T-helper 1 cell treated with Interleukin-12 subunit alpha and Interleukin-12 subunit beta and Interleukin-4 antibody, amounts not matched to agents 30 μg/mL and 1 μg/mL, for 36 hours (primary cell): ENCODE measurements at regions not wholly inside any gene's neighbourhood (a gene's known extent, or its start where the extent isn't known, plus 50 kb on each side); places are given as distances from the start of the nearest gene placed in this dataset.

Experiments
- H3K27ac Mint-ChIP-seq: one replicate; pipeline ENCODE4 v1.8.0; 2021; ENCODE audit warnings: mild to moderate bottlenecking, mixed read lengths
- H3K27me3 Mint-ChIP-seq: one replicate; pipeline ENCODE4 v1.8.0; 2021; ENCODE audit warnings: low read depth, mixed read lengths
- H3K36me3 Mint-ChIP-seq: one replicate; pipeline ENCODE4 v1.8.0; 2021; ENCODE audit warnings: low read depth, mixed read lengths
- H3K4me1 Mint-ChIP-seq: one replicate; pipeline ENCODE4 v1.8.0; 2021; ENCODE audit warnings: low read depth, mixed read lengths
- H3K4me3 Mint-ChIP-seq: one replicate; pipeline ENCODE4 v1.8.0; 2021; ENCODE audit warnings: mild to moderate bottlenecking, moderate library complexity, mixed read lengths
- H3K9me3 Mint-ChIP-seq: one replicate; pipeline ENCODE4 v1.8.0; 2021; ENCODE audit warnings: mixed read lengths

GRCh38 chr4:17367201-17367600 is 144.7 kb downstream of the QDPR start:
- H3K4me1 Mint-ChIP-seq = no peaks in the 10 kb centered on the region
- H3K9me3 Mint-ChIP-seq = no peaks in the 10 kb centered on the region
- H3K27ac Mint-ChIP-seq = no peak overlapping the region
- peaks cover 5% of the 10 kb centered on the region for H3K27me3 Mint-ChIP-seq
- H3K4me3 Mint-ChIP-seq = no peak overlapping the region
- H3K36me3 Mint-ChIP-seq = no peaks in the 10 kb centered on the region

- H3K27me3 Mint-ChIP-seq = peaks cover 5% of the 10 kb centered on the region
- no peaks in the 10 kb centered on the region for H3K4me1 Mint-ChIP-seq
- no peak overlapping the region for H3K27ac Mint-ChIP-seq
- no peaks in the 10 kb centered on the region for H3K9me3 Mint-ChIP-seq
- no peaks in the 10 kb centered on the region for H3K36me3 Mint-ChIP-seq
- H3K4me3 Mint-ChIP-seq = no peak overlapping the region
These were observed 145.4 kb downstream of the QDPR start for GRCh38 chr4:17366496-17366895.

- H3K4me1 Mint-ChIP-seq = no peaks in the 10 kb centered on the region
- peaks cover 2% of the 10 kb centered on the region for H3K27me3 Mint-ChIP-seq
- no peak overlapping the region for H3K4me3 Mint-ChIP-seq
- H3K9me3 Mint-ChIP-seq = no peaks in the 10 kb centered on the region
- no peaks in the 10 kb centered on the region for H3K36me3 Mint-ChIP-seq
- H3K27ac Mint-ChIP-seq = no peak overlapping the region
These were observed 149.5 kb downstream of the QDPR start for GRCh38 chr4:17362430-17362829.

GRCh38 chr4:17358241-17358640 is 153.6 kb downstream of the QDPR start:
- H3K27ac Mint-ChIP-seq = no peak overlapping the region
- no peaks in the 10 kb centered on the region for H3K4me1 Mint-ChIP-seq
- peaks cover 18% of the 10 kb centered on the region for H3K27me3 Mint-ChIP-seq
- no peaks in the 10 kb centered on the region for H3K9me3 Mint-ChIP-seq
- no peak overlapping the region for H3K4me3 Mint-ChIP-seq
- H3K36me3 Mint-ChIP-seq = no peaks in the 10 kb centered on the region

- no peaks in the 10 kb centered on the region for H3K36me3 Mint-ChIP-seq
- H3K27ac Mint-ChIP-seq = no peak overlapping the region
- H3K4me1 Mint-ChIP-seq = no peaks in the 10 kb centered on the region
- H3K9me3 Mint-ChIP-seq = no peaks in the 10 kb centered on the region
- no peak overlapping the region for H3K4me3 Mint-ChIP-seq
- H3K27me3 Mint-ChIP-seq = peaks cover 18% of the 10 kb centered on the region
These were observed 155.0 kb downstream of the QDPR start for GRCh38 chr4:17356926-17357325.

GRCh38 chr4:17352357-17352756 is 159.5 kb downstream of the QDPR start:
- Mint-ChIP-seq H3K4me3 (no peak overlapping the region), H3K27ac (no peak overlapping the region), H3K36me3 (no peaks in the 10 kb centered on the region), H3K27me3 (peaks cover 15% of the 10 kb centered on the region), H3K9me3 (no peaks in the 10 kb centered on the region), H3K4me1 (no peaks in the 10 kb centered on the region)

- no peak overlapping the region for H3K4me3 Mint-ChIP-seq
- no peak overlapping the region for H3K27ac Mint-ChIP-seq
- H3K36me3 Mint-ChIP-seq = no peaks in the 10 kb centered on the region
- no peaks in the 10 kb centered on the region for H3K4me1 Mint-ChIP-seq
- no peaks in the 10 kb centered on the region for H3K9me3 Mint-ChIP-seq
- H3K27me3 Mint-ChIP-seq = no peaks in the 10 kb centered on the region
These were observed 164.4 kb downstream of the QDPR start for GRCh38 chr4:17347445-17347844.

GRCh38 chr4:17339376-17339775 is 172.5 kb downstream of the QDPR start:
- Mint-ChIP-seq H3K27ac (no peak overlapping the region), H3K9me3 (no peaks in the 10 kb centered on the region), H3K4me3 (no peak overlapping the region), H3K27me3 (peaks cover 18% of the 10 kb centered on the region), H3K4me1 (peaks cover 28% of the 10 kb centered on the region), H3K36me3 (no peaks in the 10 kb centered on the region)

GRCh38 chr4:17336986-17337385 is 174.9 kb downstream of the QDPR start:
- peak overlapping the region; percentile 55 for H3K27ac Mint-ChIP-seq
- no peaks in the 10 kb centered on the region for H3K36me3 Mint-ChIP-seq
- no peaks in the 10 kb centered on the region for H3K9me3 Mint-ChIP-seq
- peaks cover 31% of the 10 kb centered on the region for H3K4me1 Mint-ChIP-seq
- H3K27me3 Mint-ChIP-seq = peaks cover 35% of the 10 kb centered on the region
- peak overlapping the region; percentile 51 for H3K4me3 Mint-ChIP-seq

GRCh38 chr4:17336524-17336961 is 175.3 kb downstream of the QDPR start:
- peaks cover 31% of the 10 kb centered on the region for H3K4me1 Mint-ChIP-seq

GRCh38 chr4:17336069-17336468 is 175.8 kb downstream of the QDPR start:
- H3K27ac Mint-ChIP-seq = no peak overlapping the region
- no peak overlapping the region for H3K4me3 Mint-ChIP-seq
- peaks cover 31% of the 10 kb centered on the region for H3K4me1 Mint-ChIP-seq
- H3K27me3 Mint-ChIP-seq = peaks cover 35% of the 10 kb centered on the region
- H3K36me3 Mint-ChIP-seq = no peaks in the 10 kb centered on the region
- no peaks in the 10 kb centered on the region for H3K9me3 Mint-ChIP-seq

More at GRCh38 chr4:17336524-17336961, 175.3 kb downstream of the QDPR start:
- H3K27ac Mint-ChIP-seq = peak overlapping the region; percentile 55
- H3K4me3 Mint-ChIP-seq = peak overlapping the region; percentile 51
- no peaks in the 10 kb centered on the region for H3K36me3 Mint-ChIP-seq
- H3K27me3 Mint-ChIP-seq = peaks cover 35% of the 10 kb centered on the region
- H3K9me3 Mint-ChIP-seq = no peaks in the 10 kb centered on the region

GRCh38 chr4:17335371-17335770 is 176.5 kb downstream of the QDPR start:
- H3K4me1 Mint-ChIP-seq = peaks cover 31% of the 10 kb centered on the region
- no peaks in the 10 kb centered on the region for H3K36me3 Mint-ChIP-seq
- H3K9me3 Mint-ChIP-seq = no peaks in the 10 kb centered on the region
- no peak overlapping the region for H3K27ac Mint-ChIP-seq
- H3K4me3 Mint-ChIP-seq = no peak overlapping the region
- peaks cover 35% of the 10 kb centered on the region for H3K27me3 Mint-ChIP-seq

- peaks cover 35% of the 10 kb centered on the region for H3K27me3 Mint-ChIP-seq
- no peak overlapping the region for H3K27ac Mint-ChIP-seq
- peaks cover 26% of the 10 kb centered on the region for H3K4me1 Mint-ChIP-seq
- no peak overlapping the region for H3K4me3 Mint-ChIP-seq
- no peaks in the 10 kb centered on the region for H3K9me3 Mint-ChIP-seq
- no peaks in the 10 kb centered on the region for H3K36me3 Mint-ChIP-seq
These were observed 179.4 kb downstream of the QDPR start for GRCh38 chr4:17332478-17332877.

GRCh38 chr4:17329046-17329445 is 182.8 kb downstream of the QDPR start:
- peaks cover 19% of the 10 kb centered on the region for H3K27me3 Mint-ChIP-seq
- no peaks in the 10 kb centered on the region for H3K36me3 Mint-ChIP-seq
- H3K27ac Mint-ChIP-seq = no peak overlapping the region
- no peak overlapping the region for H3K4me3 Mint-ChIP-seq
- H3K9me3 Mint-ChIP-seq = no peaks in the 10 kb centered on the region
- peaks cover 9% of the 10 kb centered on the region for H3K4me1 Mint-ChIP-seq

- H3K36me3 Mint-ChIP-seq = no peaks in the 10 kb centered on the region
- H3K9me3 Mint-ChIP-seq = no peaks in the 10 kb centered on the region
- H3K27ac Mint-ChIP-seq = no peak overlapping the region
- H3K4me1 Mint-ChIP-seq = peaks cover 9% of the 10 kb centered on the region
- H3K4me3 Mint-ChIP-seq = no peak overlapping the region
- H3K27me3 Mint-ChIP-seq = peaks cover 12% of the 10 kb centered on the region
These were observed 183.6 kb downstream of the QDPR start for GRCh38 chr4:17328141-17328815.

- no peaks in the 10 kb centered on the region for H3K36me3 Mint-ChIP-seq
- H3K4me3 Mint-ChIP-seq = no peak overlapping the region
- H3K4me1 Mint-ChIP-seq = peaks cover 9% of the 10 kb centered on the region
- H3K9me3 Mint-ChIP-seq = no peaks in the 10 kb centered on the region
- H3K27me3 Mint-ChIP-seq = peaks cover 6% of the 10 kb centered on the region
- H3K27ac Mint-ChIP-seq = no peak overlapping the region
These were observed 184.3 kb downstream of the QDPR start for GRCh38 chr4:17327591-17327990.
